T1000 (cell line): ENCODE measurements at regions not wholly inside any gene's neighbourhood (a gene's known extent, or its start where the extent isn't known, plus 50 kb on each side); places are given as distances from the start of the nearest gene placed in this dataset.

Experiments
- DNase-seq: peaks from one replicate; lab custom pipeline; 2025; ENCODE audit warnings: mixed read lengths; lab: John Stamatoyannopoulos, UW

- DNase-seq, result no peak
Observed at GRCh38 chr1:69436151-69436550, 131.6 kb upstream of the LRRC7 start.

- no peak for DNase-seq
Observed at GRCh38 chr1:69438056-69438795, 129.5 kb upstream of the LRRC7 start.

GRCh38 chr1:69441496-69441895 lies 126.2 kb upstream of the LRRC7 start:
- no peak for DNase-seq

GRCh38 chr1:69451196-69451595 lies 116.5 kb upstream of the LRRC7 start:
- no peak for DNase-seq

GRCh38 chr1:69455718-69456117 lies 112.0 kb upstream of the LRRC7 start:
- DNase-seq, result no peak

GRCh38 chr1:69459244-69459643 lies 108.5 kb upstream of the LRRC7 start:
- DNase-seq, result no peak

GRCh38 chr1:69475021-69475420 lies 92.7 kb upstream of the LRRC7 start:
- no peak for DNase-seq

GRCh38 chr1:69479734-69480133 lies 88.0 kb upstream of the LRRC7 start:
- DNase-seq, result no peak

- no peak for DNase-seq
Observed at GRCh38 chr1:69483246-69483645, 84.5 kb upstream of the LRRC7 start.

GRCh38 chr1:69485616-69486015 lies 82.1 kb upstream of the LRRC7 start:
- DNase-seq, result no peak

- no peak for DNase-seq
Observed at GRCh38 chr1:69491416-69491815, 76.3 kb upstream of the LRRC7 start.

- no peak for DNase-seq
Observed at GRCh38 chr1:69492286-69492685, 75.4 kb upstream of the LRRC7 start.

- DNase-seq, result no peak
Observed at GRCh38 chr1:69494221-69494620, 73.5 kb upstream of the LRRC7 start.

- no peak for DNase-seq
Observed at GRCh38 chr1:69497441-69498221, 70.1 kb upstream of the LRRC7 start.

GRCh38 chr1:69498711-69499110 lies 69.0 kb upstream of the LRRC7 start:
- DNase-seq, result no peak

- no peak for DNase-seq
Observed at GRCh38 chr1:69499203-69499803, 68.4 kb upstream of the LRRC7 start.

GRCh38 chr1:69502991-69503390 lies 64.7 kb upstream of the LRRC7 start:
- DNase-seq, result no peak

GRCh38 chr1:69504730-69505252 lies 62.9 kb upstream of the LRRC7 start:
- no peak for DNase-seq

- no peak for DNase-seq
Observed at GRCh38 chr1:69506311-69506710, 61.4 kb upstream of the LRRC7 start.

GRCh38 chr1:69506721-69507120 lies 61.0 kb upstream of the LRRC7 start:
- no peak for DNase-seq

GRCh38 chr1:69510026-69510425 lies 57.7 kb upstream of the LRRC7 start:
- no peak for DNase-seq

GRCh38 chr1:69511426-69512192 lies 56.1 kb upstream of the LRRC7 start:
- no peak for DNase-seq
